D721Med (cell line): ENCODE measurements at regions not wholly inside any gene's neighbourhood (a gene's known extent, or its start where the extent isn't known, plus 50 kb on each side); places are given as distances from the start of the nearest gene placed in this dataset.

Experiments used
- DNase-seq: peaks from one replicate; pipeline ENCODE4 v3.0.0; 2011; ENCODE audit warnings: low spot score; ENCODE audit not compliant: insufficient read length
- FAIRE-seq: peaks from 2 replicates; lab custom pipeline; 2011; peaks lifted over from hg19 to GRCh38; lab: Jason Lieb, UNC
- CTCF ChIP-seq: IDR thresholded peaks from 2 replicates; pipeline ENCODE4 v1.5.1; 2012; ENCODE audit warnings: mild to moderate bottlenecking, control low read depth; ENCODE audit not compliant: insufficient read depth; ENCODE audit errors: missing control alignments

- FAIRE-seq (no peak), DNase-seq (no peak)
- no peak for TF ChIP-seq CTCF
Observed at GRCh38 chr15:93307513-93307912, 218.5 kb upstream of the RGMA start.

- no peak for TF ChIP-seq CTCF
- FAIRE-seq (no peak), DNase-seq (no peak)
Observed at GRCh38 chr15:93305306-93305705, 216.3 kb upstream of the RGMA start.

- DNase-seq (no peak), FAIRE-seq (no peak)
- no peak for TF ChIP-seq CTCF
Observed at GRCh38 chr15:93302080-93302765, 213.2 kb upstream of the RGMA start.

- FAIRE-seq (no peak), DNase-seq (no peak)
- no peak for TF ChIP-seq CTCF
Observed at GRCh38 chr15:93300796-93301195, 211.8 kb upstream of the RGMA start.

- FAIRE-seq: no peak
Observed at GRCh38 chr15:93299675-93300074, 210.7 kb upstream of the RGMA start.

GRCh38 chr15:93298901-93299300 lies 209.9 kb upstream of the RGMA start:
- FAIRE-seq: no peak
- TF ChIP-seq CTCF: no peak
- no peak for DNase-seq

More at GRCh38 chr15:93299675-93300074, 210.7 kb upstream of the RGMA start:
- no peak for TF ChIP-seq CTCF
- DNase-seq: no peak

- TF ChIP-seq CTCF: no peak
- FAIRE-seq: no peak
- no peak for DNase-seq
Observed at GRCh38 chr15:93296759-93297500, 207.9 kb upstream of the RGMA start.
